Aorta (tissue), 5 donors: ENCODE measurements at regions not wholly inside any gene's neighbourhood (a gene's known extent, or its start where the extent isn't known, plus 50 kb on each side); places are given as distances from the start of the nearest gene placed in this dataset.

Experiments
- ATAC-seq: fragments of 200-7000 bp; cut with Tn5 transposase; one replicate; pipeline ENCODE4 v1.9.1; 2022; ENCODE audit warnings: moderate library complexity; ENCODE audit not compliant: low FRiP score
- DNase-seq, 2 donors: peaks; one replicate each; pipeline ENCODE4 v3.0.0-alpha.2; 2020
- H3K27ac ChIP-seq, 2 donors: one replicate each; pipeline ENCODE4 v1.5.1; 2013; ENCODE audit warnings: low read length in 2 of 2, mild to moderate bottlenecking in 2 of 2, moderate library complexity in 2 of 2, control low read depth in 1 of 2, inconsistent platforms in 1 of 2, low read depth in 1 of 2
- H3K27me3 ChIP-seq, 2 donors: one replicate each; pipeline ENCODE4 v1.6.1; 2013; ENCODE audit warnings: control low read depth in 1 of 2, low read length in 1 of 2, mild to moderate bottlenecking in 1 of 2, moderate library complexity in 1 of 2; ENCODE audit not compliant: insufficient read depth in 2 of 2, control insufficient read depth in 1 of 2
- H3K36me3 ChIP-seq, 2 donors: one replicate each; pipeline ENCODE4 v1.6.1; 2013; ENCODE audit warnings: control low read depth in 1 of 2, low read length in 1 of 2, mild to moderate bottlenecking in 1 of 2; ENCODE audit not compliant: insufficient read depth in 2 of 2, control insufficient read depth in 1 of 2
- H3K4me1 ChIP-seq, 2 donors: one replicate each; pipeline ENCODE4 v1.6.1; 2013; ENCODE audit warnings: low read length in 2 of 2, control low read depth in 1 of 2, mild to moderate bottlenecking in 1 of 2, moderate library complexity in 1 of 2; ENCODE audit not compliant: insufficient read depth in 2 of 2, control insufficient read depth in 1 of 2
- H3K4me3 ChIP-seq, 2 donors: one replicate each; pipeline ENCODE4 v1.5.1; 2013; ENCODE audit warnings: low read length in 2 of 2, control low read depth in 1 of 2, mild to moderate bottlenecking in 1 of 2
- H3K9me3 ChIP-seq: one replicate; pipeline ENCODE4 v1.6.1; 2013; ENCODE audit warnings: mild to moderate bottlenecking, low read length; ENCODE audit not compliant: control insufficient read depth
- WGBS, 2 donors: extraction: QIAGEN DNeasy Blood & Tissue Kit; methylation state at CpG; one replicate each; pipeline ENCODE4 v1.1.7; 2013; 5-methylcytosine and 5-hydroxymethylcytosine counted together
- intact Hi-C, 2 donors: fragments of 100-400 bp; cut with DNase I; formaldehyde crosslinking; loops; one replicate each; pipeline versions ENCODE4 v1.14.2 to v1.15.0; 2022
- donor health status: healthy with polysubstance abuse.
- donor health status: Bipolar disorder and iron deficiency.
- donor health status: DM: no; HTN: no; CAD: no.
- donor health status: DM: no; HTN: no; CAD: no.
- donor health status: DM: yes; HTN: yes; CAD: no.

DNA sequence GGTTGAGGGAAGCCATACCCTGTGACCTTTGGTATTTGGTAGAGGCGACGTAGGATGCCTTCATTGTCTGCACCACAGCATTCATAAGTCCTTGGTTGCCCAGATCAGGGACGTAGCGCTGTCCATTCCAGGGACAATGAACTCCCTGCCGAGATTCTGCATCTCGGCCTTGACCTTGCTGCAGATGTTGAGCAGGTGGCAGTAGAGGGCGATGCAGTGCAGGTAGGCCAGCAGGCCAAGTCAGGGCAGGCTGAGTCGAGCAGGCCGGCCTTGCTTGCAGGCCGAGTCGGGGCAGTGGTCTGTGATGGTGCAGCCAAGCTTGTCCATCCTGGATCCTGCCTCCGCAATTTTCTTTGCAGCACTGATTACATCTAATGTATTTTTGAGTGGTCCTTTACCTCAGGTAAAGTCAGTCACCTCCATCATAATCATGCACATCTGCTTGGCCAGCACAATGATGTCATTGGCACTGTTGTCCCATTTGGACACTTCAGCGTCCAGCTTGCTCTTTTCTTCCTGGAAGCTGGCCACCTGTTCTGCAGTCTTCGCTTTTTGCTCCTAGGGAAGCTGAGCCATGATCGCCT is 93.4 kb upstream of the CCDC112 start:
- WGBS, 2 donors, result 84 to 89% methylated on average over 15 of the region's 15 CpGs
- intact Hi-C loops, result no loop called here
- no peak for DNase-seq
- H3K4me3 ChIP-seq, result no peak overlapping the region
- no peaks in the 10 kb centered on the region for H3K36me3 ChIP-seq
- ATAC-seq, result no peak
- no peaks in the 10 kb centered on the region for H3K27me3 ChIP-seq
- no peak overlapping the region for H3K27ac ChIP-seq
- no peaks in the 10 kb centered on the region for H3K9me3 ChIP-seq
- H3K4me1 ChIP-seq, result no peaks in the 10 kb centered on the region

DNA sequence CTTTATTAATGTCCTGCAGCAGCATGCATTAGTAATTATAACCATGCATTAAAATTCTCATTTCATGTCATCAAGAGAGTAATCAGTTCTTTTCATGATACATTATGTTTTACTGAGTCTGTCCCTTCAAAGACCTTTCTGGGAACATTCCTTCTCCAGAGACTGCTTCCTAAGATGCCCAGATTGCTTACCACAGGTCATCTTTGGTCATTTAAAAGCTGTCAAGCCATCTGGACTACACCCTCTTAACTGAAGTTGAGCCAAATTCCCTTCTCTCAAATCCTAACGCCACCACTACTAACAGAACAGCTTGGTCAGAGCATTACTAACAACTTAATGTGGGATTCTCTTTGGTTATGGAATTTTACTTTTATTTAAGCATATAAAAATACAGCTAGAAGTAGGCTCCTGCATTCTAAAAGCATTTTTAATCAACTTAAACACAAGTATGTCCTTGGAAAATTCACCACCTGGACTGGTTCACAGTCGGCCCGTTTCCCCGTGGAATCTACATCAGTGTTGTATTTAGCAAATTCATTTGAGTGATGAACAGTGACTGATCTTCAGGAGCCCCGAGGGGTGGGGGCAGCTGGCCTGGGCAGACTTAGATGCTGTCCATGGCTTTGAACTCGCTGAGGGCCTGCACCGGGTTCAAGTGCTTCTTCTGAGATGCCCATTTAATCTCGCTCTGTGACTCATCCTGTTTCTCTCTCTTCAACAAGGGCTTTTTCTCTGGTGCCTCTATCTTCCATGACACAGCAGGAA is 92.8 kb upstream of the CCDC112 start:
- H3K27me3 ChIP-seq, result no peaks in the 10 kb centered on the region
- WGBS, 2 donors, result 72 to 78% methylated on average over 8 of the region's 8 CpGs
- no peaks in the 10 kb centered on the region for H3K36me3 ChIP-seq
- H3K4me1 ChIP-seq, result no peaks in the 10 kb centered on the region
- no peaks in the 10 kb centered on the region for H3K9me3 ChIP-seq
- ATAC-seq, result no peak
- no peak overlapping the region for H3K4me3 ChIP-seq
- no peak overlapping the region for H3K27ac ChIP-seq
- intact Hi-C loops, result no loop called here
- no peak for DNase-seq

- 72 to 79% methylated on average over 4 of the region's 4 CpGs for WGBS, 2 donors
Observed at GRCh38 chr5:115388240-115388639, 91.8 kb upstream of the CCDC112 start.

GRCh38 chr5:115387816-115388215 is 91.4 kb upstream of the CCDC112 start:
- H3K4me1 ChIP-seq, result no peaks in the 10 kb centered on the region
- no peaks in the 10 kb centered on the region for H3K9me3 ChIP-seq
- H3K27me3 ChIP-seq, result no peaks in the 10 kb centered on the region
- WGBS, 2 donors, result 95 to 99% methylated on average over 2 of the region's 2 CpGs
- no peaks in the 10 kb centered on the region for H3K36me3 ChIP-seq
- no peak overlapping the region for H3K27ac ChIP-seq
- no peak for DNase-seq
- ATAC-seq, result no peak
- no peak overlapping the region for H3K4me3 ChIP-seq
- intact Hi-C loops, result no loop called here

More at GRCh38 chr5:115388240-115388639, 91.8 kb upstream of the CCDC112 start:
- ATAC-seq (no peak), DNase-seq (no peak)
- Histone ChIP-seq H3K4me3 (no peak overlapping the region), H3K36me3 (no peaks in the 10 kb centered on the region), H3K4me1 (no peaks in the 10 kb centered on the region), H3K9me3 (no peaks in the 10 kb centered on the region), H3K27me3 (no peaks in the 10 kb centered on the region), H3K27ac (no peak overlapping the region)
- intact Hi-C loops, result no loop called here

- Histone ChIP-seq H3K36me3 (no peaks in the 10 kb centered on the region), H3K27ac (no peak overlapping the region), H3K4me3 (no peak overlapping the region), H3K4me1 (no peaks in the 10 kb centered on the region), H3K9me3 (no peaks in the 10 kb centered on the region), H3K27me3 (no peaks in the 10 kb centered on the region)
- DNase-seq, result no peak
- intact Hi-C loops, result no loop called here
- no peak for ATAC-seq
- 88 to 90% methylated on average over 2 of the region's 2 CpGs for WGBS, 2 donors
Observed at GRCh38 chr5:115386657-115387056, 90.2 kb upstream of the CCDC112 start.

- 64 to 75% methylated on average over 1 of the region's 1 CpG for WGBS, 2 donors
- no peaks in the 10 kb centered on the region for H3K4me1 ChIP-seq
- ATAC-seq (no peak), DNase-seq (no peak)
- no peaks in the 10 kb centered on the region for H3K36me3 ChIP-seq
- no peak overlapping the region for H3K27ac ChIP-seq
- H3K4me3 ChIP-seq, result no peak overlapping the region
- intact Hi-C loops, result no loop called here
- no peaks in the 10 kb centered on the region for H3K27me3 ChIP-seq
- no peaks in the 10 kb centered on the region for H3K9me3 ChIP-seq
Observed at GRCh38 chr5:115384587-115385375, 88.3 kb upstream of the CCDC112 start.

DNA sequence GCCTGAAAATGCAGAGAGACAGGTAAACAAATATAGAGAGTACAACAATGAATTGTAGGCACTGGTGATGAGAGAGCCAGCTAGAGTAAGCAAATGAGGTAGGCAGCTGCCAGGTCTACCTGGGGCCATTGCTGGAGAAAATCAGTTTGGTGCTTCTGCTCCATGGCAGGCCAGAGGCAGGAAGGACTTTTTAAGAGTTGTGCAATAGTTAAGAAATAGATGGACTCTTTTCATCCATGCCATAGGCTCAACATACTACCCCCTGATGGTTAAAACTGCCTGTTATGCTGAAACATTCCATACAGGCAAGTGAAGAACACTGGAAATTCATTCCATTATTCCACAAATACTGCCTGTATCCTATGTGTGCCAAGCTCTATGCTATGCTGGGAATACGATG is 86.5 kb upstream of the CCDC112 start:
- ATAC-seq, result no peak
- H3K27ac ChIP-seq, result no peak overlapping the region
- 77 to 90% methylated on average over 1 of the region's 1 CpG for WGBS, 2 donors

DNA sequence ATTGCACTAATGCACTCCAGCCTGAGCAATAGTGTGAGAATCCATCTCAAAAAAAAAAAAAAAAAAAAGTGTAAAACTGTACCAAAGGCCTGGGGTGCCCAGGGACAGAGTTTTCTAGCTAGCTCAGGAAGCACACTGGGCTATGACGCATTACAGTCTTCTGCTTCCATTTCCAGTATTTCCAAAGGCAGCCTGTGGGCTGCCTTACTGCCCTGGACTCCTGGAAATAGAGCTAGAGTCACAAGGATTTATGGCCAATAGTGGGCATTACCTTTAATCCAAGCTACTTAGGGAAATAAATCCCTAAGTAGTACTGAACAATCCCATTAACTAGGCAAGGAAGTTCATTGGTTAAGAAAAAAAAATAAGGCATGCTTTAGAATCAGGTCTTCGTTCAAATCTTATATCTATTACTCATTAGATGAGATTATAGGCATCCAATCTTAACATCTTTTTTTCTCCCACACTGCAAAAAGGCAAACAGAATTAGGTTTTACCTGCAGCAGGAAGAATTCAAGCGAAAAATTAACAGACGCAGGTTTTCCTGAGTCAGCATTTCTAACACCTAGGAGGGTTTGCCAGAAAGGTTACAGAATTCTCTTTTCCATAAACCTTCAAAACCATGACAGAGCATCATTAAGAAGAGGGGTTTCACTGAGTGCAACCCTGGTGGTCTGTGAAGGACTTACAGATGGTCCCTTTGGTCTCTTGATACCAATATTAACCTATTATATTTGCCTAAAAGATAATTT is 85.6 kb upstream of the CCDC112 start:
- H3K36me3 ChIP-seq, result no peaks in the 10 kb centered on the region
- H3K9me3 ChIP-seq, result no peaks in the 10 kb centered on the region
- no peaks in the 10 kb centered on the region for H3K27me3 ChIP-seq
- DNase-seq (no peak), ATAC-seq (no peak)
- intact Hi-C loops, result no loop called here
- no peak overlapping the region for H3K4me3 ChIP-seq
- H3K4me1 ChIP-seq, result no peaks in the 10 kb centered on the region
- H3K27ac ChIP-seq, result no peak overlapping the region
- WGBS, 2 donors, result 80 to 83% methylated on average over 4 of the region's 4 CpGs

More for the DNA sequence above, 86.5 kb upstream of the CCDC112 start:
- Histone ChIP-seq H3K27me3 (no peaks in the 10 kb centered on the region), H3K9me3 (no peaks in the 10 kb centered on the region), H3K36me3 (no peaks in the 10 kb centered on the region), H3K4me3 (no peak overlapping the region), H3K4me1 (no peaks in the 10 kb centered on the region)
- intact Hi-C loops, result no loop called here
- DNase-seq, result no peak
